ENCODE measurements at regions not wholly inside any gene's neighbourhood (a gene's known extent, or its start where the extent isn't known, plus 50 kb on each side); places are given as distances from the start of the nearest gene placed in this dataset.

GRCh38 chr2:34162231-34162630 lies 563.1 kb upstream of the FAM98A start:
- no peak for TF ChIP-seq POLR2A (IDR thresholded peaks at IDR 0.05; ENCODE audit: control extremely low read depth in 1 of 2, low read depth in 2 of 2, low read length in 2 of 2)
- no peak for TF ChIP-seq CTCF (IDR thresholded peaks at IDR 0.05; ENCODE audit: control extremely low read depth in 1 of 3, insufficient read depth in 1 of 3, low read depth in 1 of 3, low read length in 3 of 3)
- no peak for TF ChIP-seq ATF3 (IDR thresholded peaks at IDR 0.05; ENCODE audit: insufficient read depth, low read depth, low read length)
- TF ChIP-seq YY1 (IDR thresholded peaks at IDR 0.05; ENCODE audit: low read depth, low read length): no peak
- TF ChIP-seq TCF12 (IDR thresholded peaks at IDR 0.05; ENCODE audit: low read depth, low read length): no peak
- TF ChIP-seq MAFK (IDR thresholded peaks at IDR 0.05; ENCODE audit: low read depth, low read length): no peak

All from H1 (cell line).